Liver (tissue), 8 donors: ENCODE measurements at regions not wholly inside any gene's neighbourhood (a gene's known extent, or its start where the extent isn't known, plus 50 kb on each side); places are given as distances from the start of the nearest gene placed in this dataset.

Experiments used
- DNase-seq: peaks from one replicate; pipeline ENCODE4 v3.0.0-alpha.2; 2017; ENCODE audit warnings: low spot score
- H3K27ac ChIP-seq, 2 donors: one replicate each; pipeline ENCODE4 v1.7.0; 2013; ENCODE audit warnings: inconsistent platforms in 2 of 2, low read length in 2 of 2, control low read depth in 1 of 2, low read depth in 1 of 2, mild to moderate bottlenecking in 1 of 2
- H3K27me3 ChIP-seq, 4 donors: one replicate each; pipeline versions ENCODE4 v1.6.1 to v1.7.0; 2013; ENCODE audit warnings: low read length in 3 of 4, inconsistent platforms in 1 of 4, mild to moderate bottlenecking in 1 of 4, moderate library complexity in 1 of 4; ENCODE audit not compliant: control insufficient read depth in 4 of 4, insufficient read depth in 4 of 4
- H3K36me3 ChIP-seq, 4 donors: one replicate each; pipeline versions ENCODE4 v1.6.1 to v1.7.0; 2013; ENCODE audit warnings: low read length in 3 of 4, mild to moderate bottlenecking in 3 of 4, low read depth in 1 of 4, moderate library complexity in 1 of 4; ENCODE audit not compliant: control insufficient read depth in 4 of 4, insufficient read depth in 3 of 4
- H3K4me1 ChIP-seq, 4 donors: one replicate each; pipeline versions ENCODE4 v1.6.1 to v1.7.0; 2013; ENCODE audit warnings: low read length in 3 of 4, mild to moderate bottlenecking in 3 of 4, moderate library complexity in 1 of 4; ENCODE audit not compliant: control insufficient read depth in 4 of 4, insufficient read depth in 4 of 4
- H3K4me3 ChIP-seq, 3 donors: one replicate each; pipeline versions ENCODE4 v1.6.1 to v1.7.0; 2013; ENCODE audit warnings: low read length in 3 of 3, control low read depth in 1 of 3, low read depth in 1 of 3, mild to moderate bottlenecking in 1 of 3
- H3K9ac ChIP-seq, 2 donors: one replicate each; pipeline ENCODE4 v1.7.0; 2013; ENCODE audit warnings: low read length in 2 of 2, mild to moderate bottlenecking in 2 of 2, moderate library complexity in 2 of 2, control low read depth in 1 of 2, low read depth in 1 of 2
- H3K9me3 ChIP-seq, 4 donors: one replicate each; pipeline versions ENCODE4 v1.6.1 to v1.7.0; 2013; ENCODE audit warnings: low read length in 3 of 4; ENCODE audit not compliant: control insufficient read depth in 4 of 4
- ATF3 ChIP-seq: IDR thresholded peaks from 2 replicates; pipeline ENCODE4 v1.6.1; 2016; ENCODE audit warnings: antibody characterized with exemption
- CTCF ChIP-seq: fragments of 150-350 bp; IDR thresholded peaks from 2 replicates; pipeline ENCODE4 v1.5.1; 2017; ENCODE audit warnings: improper control_type of control experiment, low read depth, low read length; ENCODE audit not compliant: missing input control
- EGR1 ChIP-seq, 2 donors: IDR thresholded peaks; 2 replicates each; pipeline ENCODE4 v1.6.1; 2016 to 2018; ENCODE audit warnings: antibody characterized with exemption in 2 of 2, low read depth in 2 of 2
- FOXA1 ChIP-seq: IDR thresholded peaks from 2 replicates; pipeline ENCODE4 v1.6.1; 2016; ENCODE audit warnings: antibody characterized with exemption
- FOXA2 ChIP-seq: IDR thresholded peaks from 2 replicates; pipeline ENCODE4 v1.6.1; 2016; ENCODE audit warnings: antibody characterized with exemption
- GABPA ChIP-seq, 2 donors: IDR thresholded peaks in 1 of 2; conservative IDR thresholded peaks in 1 of 2; 2 replicates each; pipeline ENCODE4 v1.6.1; 2016; ENCODE audit warnings: antibody characterized with exemption in 2 of 2, mild to moderate bottlenecking in 1 of 2, moderate library complexity in 1 of 2
- HNF4A ChIP-seq, 2 donors: conservative IDR thresholded peaks; 2 replicates each; pipeline ENCODE4 v1.6.1; 2016; ENCODE audit warnings: antibody characterized with exemption in 2 of 2, mild to moderate bottlenecking in 2 of 2
- HNF4G ChIP-seq: IDR thresholded peaks from 2 replicates; pipeline ENCODE4 v1.6.1; 2016; ENCODE audit warnings: antibody characterized with exemption
- JUND ChIP-seq, 2 donors: IDR thresholded peaks; 2 replicates each; pipeline ENCODE4 v1.6.1; 2016; ENCODE audit warnings: antibody characterized with exemption in 2 of 2
- MAX ChIP-seq: IDR thresholded peaks from 2 replicates; pipeline ENCODE4 v1.6.1; 2016; ENCODE audit warnings: antibody characterized with exemption
- NR2F2 ChIP-seq: IDR thresholded peaks from 2 replicates; pipeline ENCODE4 v1.6.1; 2016; ENCODE audit warnings: antibody characterized with exemption
- RAD21 ChIP-seq, 2 donors: IDR thresholded peaks; 2 replicates each; pipeline ENCODE4 v1.6.1; 2016; ENCODE audit warnings: antibody characterized with exemption in 2 of 2, mild to moderate bottlenecking in 2 of 2
- RXRA ChIP-seq, 2 donors: IDR thresholded peaks; 2 replicates each; pipeline ENCODE4 v1.6.1; 2017 to 2018; ENCODE audit warnings: antibody characterized with exemption in 2 of 2, mild to moderate bottlenecking in 1 of 2
- SP1 ChIP-seq: IDR thresholded peaks from 2 replicates; pipeline ENCODE4 v1.6.1; 2018; ENCODE audit warnings: antibody characterized with exemption, mild to moderate bottlenecking
- TAF1 ChIP-seq: conservative IDR thresholded peaks from 2 replicates; pipeline ENCODE4 v1.6.1; 2016; ENCODE audit warnings: antibody characterized with exemption, mild to moderate bottlenecking
- YY1 ChIP-seq: IDR thresholded peaks from 2 replicates; pipeline ENCODE4 v1.6.1; 2016; ENCODE audit warnings: antibody characterized with exemption, mild to moderate bottlenecking
- ZBTB33 ChIP-seq: IDR thresholded peaks from 2 replicates; pipeline ENCODE4 v1.6.1; 2016; ENCODE audit warnings: antibody characterized with exemption
- WGBS: extraction: QIAGEN DNeasy Blood & Tissue Kit; methylation state at CpG from one replicate; pipeline ENCODE4 v1.1.7; 2013; 5-methylcytosine and 5-hydroxymethylcytosine counted together
- TF ChIP-seq, protein P1 (sequence below): IDR thresholded peaks from 2 replicates; pipeline ENCODE4 v1.6.1; 2016; ENCODE audit warnings: antibody characterized with exemption, mild to moderate bottlenecking
- donor health status: healthy.
- donor health status: healthy.
- donor health status: healthy.
- donor health status: healthy.
- donor health status: healthy.

DNA sequence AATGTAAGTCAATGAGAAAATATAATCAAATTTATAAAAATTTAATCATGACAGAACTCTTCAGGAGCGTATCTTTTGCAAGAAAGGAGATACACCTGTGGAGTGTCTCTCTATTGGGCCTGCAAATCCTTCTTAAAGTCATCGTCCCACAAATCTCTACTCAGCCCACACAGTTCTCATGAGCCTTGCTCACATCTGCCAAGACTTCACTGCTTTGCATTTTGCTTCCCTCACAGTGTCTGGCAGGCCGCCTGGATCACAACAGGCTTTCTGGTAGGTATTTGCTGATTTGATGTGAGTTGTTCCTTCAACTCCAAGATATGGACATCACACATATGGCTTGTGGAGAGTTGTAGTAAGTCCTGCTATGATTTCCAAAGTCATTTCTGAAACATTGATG lies 183.1 kb upstream of the ARX start:
- no peak for DNase-seq
- no peaks in the 10 kb centered on the region for H3K36me3 ChIP-seq
- H3K9ac ChIP-seq: no peak overlapping the region
- no peaks in the 10 kb centered on the region for H3K27me3 ChIP-seq
- H3K4me3 ChIP-seq: no peak overlapping the region
- no peaks in the 10 kb centered on the region for H3K4me1 ChIP-seq
- no peak for TF ChIP-seq ZBTB33
- no peak for TF ChIP-seq HNF4G
- TF ChIP-seq TAF1: no peak
- TF ChIP-seq ATF3: no peak
- TF ChIP-seq, protein P1, sequence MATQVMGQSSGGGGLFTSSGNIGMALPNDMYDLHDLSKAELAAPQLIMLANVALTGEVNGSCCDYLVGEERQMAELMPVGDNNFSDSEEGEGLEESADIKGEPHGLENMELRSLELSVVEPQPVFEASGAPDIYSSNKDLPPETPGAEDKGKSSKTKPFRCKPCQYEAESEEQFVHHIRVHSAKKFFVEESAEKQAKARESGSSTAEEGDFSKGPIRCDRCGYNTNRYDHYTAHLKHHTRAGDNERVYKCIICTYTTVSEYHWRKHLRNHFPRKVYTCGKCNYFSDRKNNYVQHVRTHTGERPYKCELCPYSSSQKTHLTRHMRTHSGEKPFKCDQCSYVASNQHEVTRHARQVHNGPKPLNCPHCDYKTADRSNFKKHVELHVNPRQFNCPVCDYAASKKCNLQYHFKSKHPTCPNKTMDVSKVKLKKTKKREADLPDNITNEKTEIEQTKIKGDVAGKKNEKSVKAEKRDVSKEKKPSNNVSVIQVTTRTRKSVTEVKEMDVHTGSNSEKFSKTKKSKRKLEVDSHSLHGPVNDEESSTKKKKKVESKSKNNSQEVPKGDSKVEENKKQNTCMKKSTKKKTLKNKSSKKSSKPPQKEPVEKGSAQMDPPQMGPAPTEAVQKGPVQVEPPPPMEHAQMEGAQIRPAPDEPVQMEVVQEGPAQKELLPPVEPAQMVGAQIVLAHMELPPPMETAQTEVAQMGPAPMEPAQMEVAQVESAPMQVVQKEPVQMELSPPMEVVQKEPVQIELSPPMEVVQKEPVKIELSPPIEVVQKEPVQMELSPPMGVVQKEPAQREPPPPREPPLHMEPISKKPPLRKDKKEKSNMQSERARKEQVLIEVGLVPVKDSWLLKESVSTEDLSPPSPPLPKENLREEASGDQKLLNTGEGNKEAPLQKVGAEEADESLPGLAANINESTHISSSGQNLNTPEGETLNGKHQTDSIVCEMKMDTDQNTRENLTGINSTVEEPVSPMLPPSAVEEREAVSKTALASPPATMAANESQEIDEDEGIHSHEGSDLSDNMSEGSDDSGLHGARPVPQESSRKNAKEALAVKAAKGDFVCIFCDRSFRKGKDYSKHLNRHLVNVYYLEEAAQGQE: no peak
- no peak for TF ChIP-seq RXRA (IDR thresholded peaks at IDR 0.05)
- no peak for TF ChIP-seq FOXA2
- no peak for TF ChIP-seq HNF4A (conservative IDR thresholded peaks at IDR 0.05)
- TF ChIP-seq SP1: no peak
- no peak for TF ChIP-seq YY1
- no peak for TF ChIP-seq RAD21 (IDR thresholded peaks at IDR 0.05)
- TF ChIP-seq CTCF: no peak
- no peak for TF ChIP-seq JUND (IDR thresholded peaks at IDR 0.05)
- no peak for TF ChIP-seq GABPA (IDR thresholded peaks at IDR 0.05 in 1 of 2, conservative IDR thresholded peaks at IDR 0.05 in 1 of 2)
- TF ChIP-seq NR2F2: no peak
- peaks cover 0 to 4% (median 0%) of the 10 kb centered on the region in 4 donors for H3K9me3 ChIP-seq
- H3K27ac ChIP-seq: no peak overlapping the region
- WGBS: 83% methylated on average over 3 of the region's 3 CpGs

GRCh38 chrX:25198253-25198652 lies 182.5 kb upstream of the ARX start:
- Histone ChIP-seq H3K36me3 (no peaks in the 10 kb centered on the region), H3K9me3 (peaks cover 0 to 4% (median 0%) of the 10 kb centered on the region in 4 donors), H3K27ac (no peak overlapping the region), H3K4me1 (no peaks in the 10 kb centered on the region), H3K9ac (no peak overlapping the region), H3K27me3 (no peaks in the 10 kb centered on the region), H3K4me3 (no peak overlapping the region)
- no peak for TF ChIP-seq YY1
- no peak for TF ChIP-seq MAX
- no peak for TF ChIP-seq CTCF
- no peak for TF ChIP-seq GABPA (IDR thresholded peaks at IDR 0.05 in 1 of 2, conservative IDR thresholded peaks at IDR 0.05 in 1 of 2)
- no peak for TF ChIP-seq FOXA1
- no peak for TF ChIP-seq HNF4A (conservative IDR thresholded peaks at IDR 0.05)
- TF ChIP-seq EGR1 (IDR thresholded peaks at IDR 0.05; ENCODE audit: low read depth in 2 of 2): no peak
- TF ChIP-seq RXRA (IDR thresholded peaks at IDR 0.05): no peak
- TF ChIP-seq ATF3: no peak
- 80% methylated on average over 3 of the region's 3 CpGs for WGBS
- DNase-seq: no peak
